GM23338 (cell line): ENCODE measurements at regions not wholly inside any gene's neighbourhood (a gene's known extent, or its start where the extent isn't known, plus 50 kb on each side); places are given as distances from the start of the nearest gene placed in this dataset.

Experiments used
- ATAC-seq: fragments of 200-7000 bp; cut with Tn5 transposase; 3 replicates; pipeline ENCODE4 v1.9.1; 2020
- DNase-seq: peaks from one replicate; pipeline ENCODE4 v3.0.0-alpha.2; 2015; ENCODE audit warnings: low spot score
- H2AFZ ChIP-seq: fragments of 200-600 bp; sonication (generic); 2 replicates; pipeline ENCODE4 v1.8.0; 2016; ENCODE audit warnings: antibody characterized with exemption, mild to moderate bottlenecking, moderate library complexity
- H3F3A ChIP-seq: fragments of 200-600 bp; sonication (generic); replicated peaks from 2 replicates; pipeline ENCODE4 v1.8.0; 2017; ENCODE audit warnings: antibody characterized with exemption, mixed run types, low read depth
- H3K27ac ChIP-seq: fragments of 200-600 bp; sonication (generic); 2 replicates; pipeline ENCODE4 v1.6.1; 2016; ENCODE audit warnings: low read depth
- H3K27me3 ChIP-seq: fragments of 200-600 bp; sonication (generic); 2 replicates; pipeline ENCODE4 v1.8.0; 2016; ENCODE audit warnings: mild to moderate bottlenecking, mixed run types, moderate library complexity; ENCODE audit not compliant: insufficient read depth
- H3K36me3 ChIP-seq: fragments of 200-600 bp; sonication (generic); 2 replicates; pipeline ENCODE4 v1.8.0; 2016; ENCODE audit warnings: mild to moderate bottlenecking; ENCODE audit not compliant: insufficient read depth
- H3K4me1 ChIP-seq: fragments of 200-600 bp; sonication (generic); 2 replicates; pipeline ENCODE4 v1.8.0; 2016; ENCODE audit warnings: mild to moderate bottlenecking, moderate library complexity; ENCODE audit not compliant: insufficient read depth
- H3K4me2 ChIP-seq: fragments of 200-600 bp; sonication (generic); 2 replicates; pipeline ENCODE4 v1.7.1; 2017; ENCODE audit warnings: mixed run types
- H3K4me3 ChIP-seq: fragments of 200-600 bp; sonication (generic); 2 replicates; pipeline ENCODE4 v1.6.1; 2016; ENCODE audit warnings: mixed run types
- H3K79me2 ChIP-seq: fragments of 200-600 bp; sonication (generic); replicated peaks from 2 replicates; pipeline ENCODE4 v1.8.0; 2017; ENCODE audit warnings: mild to moderate bottlenecking; ENCODE audit not compliant: insufficient read depth
- H3K9me2 ChIP-seq: fragments of 200-600 bp; sonication (generic); 2 replicates; pipeline ENCODE4 v1.8.0; 2017; ENCODE audit not compliant: insufficient read depth
- H4K20me1 ChIP-seq: fragments of 200-600 bp; sonication (generic); replicated peaks from 2 replicates; pipeline ENCODE4 v1.8.0; 2017; ENCODE audit warnings: mild to moderate bottlenecking; ENCODE audit not compliant: insufficient read depth
- H3K27ac Mint-ChIP-seq: 2 replicates; pipeline ENCODE4 v1.8.0; 2020; ENCODE audit warnings: inconsistent platforms, mild to moderate bottlenecking, moderate library complexity, mixed read lengths
- H3K27me3 Mint-ChIP-seq: 3 replicates; pipeline ENCODE4 v1.8.0; 2022; ENCODE audit warnings: low read depth, mild to moderate bottlenecking, moderate library complexity, mixed read lengths, inconsistent platforms; ENCODE audit not compliant: insufficient read depth, poor library complexity
- H3K36me3 Mint-ChIP-seq: 3 replicates; pipeline ENCODE4 v1.8.0; 2021; ENCODE audit warnings: low read depth, mild to moderate bottlenecking, inconsistent platforms, moderate library complexity, mixed read lengths
- H3K4me1 Mint-ChIP-seq: 3 replicates; pipeline ENCODE4 v1.8.0; 2020; ENCODE audit warnings: mild to moderate bottlenecking, inconsistent platforms, mixed read lengths
- H3K4me3 Mint-ChIP-seq: 3 replicates; pipeline ENCODE4 v1.8.0; 2021; ENCODE audit warnings: moderate library complexity, mild to moderate bottlenecking, inconsistent platforms, mixed read lengths
- H3K9me3 Mint-ChIP-seq: 3 replicates; pipeline ENCODE4 v1.8.0; 2020; ENCODE audit warnings: moderate library complexity, mild to moderate bottlenecking, inconsistent platforms, mixed read lengths
- CREB1 ChIP-seq: fragments of 250-450 bp; sonication (Bioruptor Pico); IDR thresholded peaks from 2 replicates; pipeline ENCODE4 v1.5.0; 2020; ENCODE audit warnings: low read depth, mild to moderate bottlenecking, moderate library complexity
- EZH2 ChIP-seq: fragments of 200-600 bp; sonication (generic); IDR thresholded peaks from one replicate; pipeline ENCODE4 v1.8.0; 2017; ENCODE audit warnings: antibody characterized with exemption, mild to moderate bottlenecking, low read depth; ENCODE audit not compliant: unreplicated experiment
- EZH2phosphoT487 ChIP-seq: fragments of 200-600 bp; sonication (generic); IDR thresholded peaks from one replicate; pipeline ENCODE4 v1.8.1; 2018; ENCODE audit warnings: antibody characterized with exemption; ENCODE audit not compliant: unreplicated experiment
- NANOG ChIP-seq: IDR thresholded peaks from 2 replicates; pipeline ENCODE4 v1.6.1; 2016; ENCODE audit warnings: antibody characterized with exemption, borderline replicate concordance
- ZNF114 ChIP-seq: fragments of 250-450 bp; sonication (Bioruptor Pico); IDR thresholded peaks from 2 replicates; pipeline ENCODE4 v1.5.0; 2020; ENCODE audit warnings: mild to moderate bottlenecking, moderate library complexity
- ZNF462 ChIP-seq: fragments of 250-450 bp; sonication (Bioruptor Pico); IDR thresholded peaks from 2 replicates; pipeline ENCODE4 v1.5.0; 2020; ENCODE audit warnings: mild to moderate bottlenecking, moderate library complexity
- TF ChIP-seq, protein P1 (sequence below): IDR thresholded peaks from 2 replicates; pipeline ENCODE4 v1.6.1; 2016; ENCODE audit warnings: antibody characterized with exemption

- TF ChIP-seq CREB1 (no peak), ZNF114 (CRISPR knock-in tag) (no peak), NANOG (no peak)
Observed at GRCh38 chr6:167235005-167235404, 56.1 kb upstream of the UNC93A start (continued).

DNA sequence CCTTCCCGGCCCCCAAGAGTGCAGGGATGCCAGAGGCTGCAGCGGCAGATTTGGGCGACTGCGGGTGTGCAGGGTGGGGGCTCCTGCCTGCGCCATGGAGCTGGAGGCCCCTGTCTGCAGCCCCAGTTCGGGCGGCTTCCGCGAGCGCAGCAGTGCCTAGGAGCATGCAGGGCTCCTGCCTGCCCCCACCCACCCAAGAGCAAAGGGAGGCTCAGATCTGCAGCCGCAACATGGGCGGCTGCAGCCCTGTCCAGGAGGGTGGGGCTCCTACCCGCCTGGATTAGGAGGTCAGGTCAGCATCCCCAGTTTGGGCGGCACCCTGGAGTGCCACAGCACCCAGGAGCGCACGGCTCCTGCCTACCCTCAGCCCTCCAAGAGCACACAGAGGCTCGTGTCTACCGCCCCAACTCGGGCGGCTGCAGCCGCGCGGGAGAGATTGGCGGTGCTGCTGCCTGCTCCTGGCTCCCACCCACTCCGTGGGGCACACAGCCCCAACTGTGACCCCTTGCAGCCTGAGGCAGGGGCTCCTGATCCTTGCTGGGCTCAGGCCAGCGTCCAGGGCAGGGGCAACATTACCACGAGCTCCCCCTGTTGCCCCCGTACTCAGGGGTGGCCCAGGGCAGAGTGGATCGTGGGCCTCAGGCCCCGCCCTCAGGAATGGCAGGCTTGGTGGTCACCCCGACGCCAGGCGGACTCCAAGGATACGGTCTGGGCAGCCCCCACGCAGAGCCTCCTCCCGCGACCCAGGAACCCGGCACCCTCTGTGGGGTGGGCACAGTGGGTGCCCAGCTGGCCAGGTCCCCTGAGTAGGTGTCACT lies 55.5 kb upstream of the UNC93A start:
- H3K27me3 ChIP-seq: no peaks in the 10 kb centered on the region
- H3K4me1 ChIP-seq: peaks cover 76% of the 10 kb centered on the region
- no peak overlapping the region for H3K27ac Mint-ChIP-seq
- H3F3A ChIP-seq: peaks cover 28% of the 10 kb centered on the region
- H3K4me3 Mint-ChIP-seq: no peak overlapping the region
- H3K36me3 ChIP-seq: peaks cover 23% of the 10 kb centered on the region
- peaks cover 4% of the 10 kb centered on the region for H3K9me3 Mint-ChIP-seq
- H3K4me2 ChIP-seq: peak overlapping the region; percentile 44; the same call in 1 of the 2 replicates
- ATAC-seq (peak; percentile 6; the same call in 2 of the 3 replicates), DNase-seq (no peak)
- peaks cover 48% of the 10 kb centered on the region for H3K79me2 ChIP-seq
- no peaks in the 10 kb centered on the region for H3K9me2 ChIP-seq
- H4K20me1 ChIP-seq: peaks cover 43% of the 10 kb centered on the region
- no peak overlapping the region for H2AFZ ChIP-seq
- peaks cover 78% of the 10 kb centered on the region for H3K4me1 Mint-ChIP-seq
- peaks cover 83% of the 10 kb centered on the region for H3K36me3 Mint-ChIP-seq
- TF ChIP-seq ZNF462 (CRISPR knock-in tag) (no peak), EZH2 (no peak), EZH2phosphoT487 (no peak)
- TF ChIP-seq, protein P1, sequence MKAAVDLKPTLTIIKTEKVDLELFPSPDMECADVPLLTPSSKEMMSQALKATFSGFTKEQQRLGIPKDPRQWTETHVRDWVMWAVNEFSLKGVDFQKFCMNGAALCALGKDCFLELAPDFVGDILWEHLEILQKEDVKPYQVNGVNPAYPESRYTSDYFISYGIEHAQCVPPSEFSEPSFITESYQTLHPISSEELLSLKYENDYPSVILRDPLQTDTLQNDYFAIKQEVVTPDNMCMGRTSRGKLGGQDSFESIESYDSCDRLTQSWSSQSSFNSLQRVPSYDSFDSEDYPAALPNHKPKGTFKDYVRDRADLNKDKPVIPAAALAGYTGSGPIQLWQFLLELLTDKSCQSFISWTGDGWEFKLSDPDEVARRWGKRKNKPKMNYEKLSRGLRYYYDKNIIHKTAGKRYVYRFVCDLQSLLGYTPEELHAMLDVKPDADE: no peak
- H3K27me3 Mint-ChIP-seq: peaks cover 21% of the 10 kb centered on the region
- no peak overlapping the region for H3K4me3 ChIP-seq
- peak overlapping the region; percentile 84 for H3K27ac ChIP-seq
